Gastroesophageal sphincter (tissue), 3 donors: ENCODE measurements at regions not wholly inside any gene's neighbourhood (a gene's known extent, or its start where the extent isn't known, plus 50 kb on each side); places are given as distances from the start of the nearest gene placed in this dataset.

Experiments
- POLR2A ChIP-seq, 2 donors: fragments of 450-650 bp; IDR thresholded peaks; one replicate each; pipeline ENCODE4 v1.6.1; 2017; ENCODE audit warnings: antibody characterized with exemption in 2 of 2, mild to moderate bottlenecking in 2 of 2, moderate library complexity in 1 of 2
- TF ChIP-seq, protein P1 (sequence below), 4 experiments: fragments of 200-600 bp in 2 of 4; fragments of 450-650 bp in 2 of 4; sonication (generic) in 1 of 4; IDR thresholded peaks; one replicate each; pipeline ENCODE4 v1.5.1; 2017 to 2019; ENCODE audit warnings: antibody characterized with exemption in 4 of 4, mild to moderate bottlenecking in 2 of 4, moderate library complexity in 2 of 4

DNA sequence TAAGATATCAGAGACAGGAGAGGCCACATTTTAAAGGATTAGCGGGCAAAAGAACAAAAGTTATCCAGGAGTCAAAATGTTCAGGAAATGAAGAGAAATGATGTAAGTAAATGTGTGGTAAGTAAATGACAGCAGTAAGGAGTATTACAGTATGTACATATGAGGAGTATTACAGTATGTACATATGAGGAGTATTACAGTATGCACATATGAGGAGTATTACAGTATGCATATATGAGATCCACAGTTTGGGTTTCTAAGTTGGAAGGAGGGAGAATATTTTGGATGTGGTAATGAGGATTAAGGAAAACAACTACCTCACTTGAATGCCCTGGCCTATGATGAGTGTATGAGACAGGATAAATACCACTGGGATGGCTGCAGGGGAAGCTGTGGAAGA, 192.4 kb upstream of the DGKB start:
- TF ChIP-seq, protein P1, sequence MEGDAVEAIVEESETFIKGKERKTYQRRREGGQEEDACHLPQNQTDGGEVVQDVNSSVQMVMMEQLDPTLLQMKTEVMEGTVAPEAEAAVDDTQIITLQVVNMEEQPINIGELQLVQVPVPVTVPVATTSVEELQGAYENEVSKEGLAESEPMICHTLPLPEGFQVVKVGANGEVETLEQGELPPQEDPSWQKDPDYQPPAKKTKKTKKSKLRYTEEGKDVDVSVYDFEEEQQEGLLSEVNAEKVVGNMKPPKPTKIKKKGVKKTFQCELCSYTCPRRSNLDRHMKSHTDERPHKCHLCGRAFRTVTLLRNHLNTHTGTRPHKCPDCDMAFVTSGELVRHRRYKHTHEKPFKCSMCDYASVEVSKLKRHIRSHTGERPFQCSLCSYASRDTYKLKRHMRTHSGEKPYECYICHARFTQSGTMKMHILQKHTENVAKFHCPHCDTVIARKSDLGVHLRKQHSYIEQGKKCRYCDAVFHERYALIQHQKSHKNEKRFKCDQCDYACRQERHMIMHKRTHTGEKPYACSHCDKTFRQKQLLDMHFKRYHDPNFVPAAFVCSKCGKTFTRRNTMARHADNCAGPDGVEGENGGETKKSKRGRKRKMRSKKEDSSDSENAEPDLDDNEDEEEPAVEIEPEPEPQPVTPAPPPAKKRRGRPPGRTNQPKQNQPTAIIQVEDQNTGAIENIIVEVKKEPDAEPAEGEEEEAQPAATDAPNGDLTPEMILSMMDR (IDR thresholded peaks at IDR 0.05), result no peak
- no peak for TF ChIP-seq POLR2A (IDR thresholded peaks at IDR 0.05)
